GM06990 (cell line): ENCODE measurements at regions not wholly inside any gene's neighbourhood (a gene's known extent, or its start where the extent isn't known, plus 50 kb on each side); places are given as distances from the start of the nearest gene placed in this dataset.

Source experiments
- DNase-seq: peaks from one replicate; pipeline ENCODE4 v3.0.0-alpha.2; 2011; ENCODE audit not compliant: insufficient read length; ENCODE audit errors: extremely low read depth
- H3K27me3 ChIP-seq: replicated peaks from 2 replicates; pipeline ENCODE4 v1.6.0; 2011; ENCODE audit warnings: low read length; ENCODE audit not compliant: control insufficient read depth, insufficient read depth
- H3K36me3 ChIP-seq: 2 replicates; pipeline ENCODE4 v1.5.1; 2011; ENCODE audit warnings: low read length; ENCODE audit not compliant: control insufficient read depth, insufficient read depth
- H3K4me3 ChIP-seq: replicated peaks from 2 replicates; pipeline ENCODE4 v1.5.1; 2011; ENCODE audit warnings: low read depth, mild to moderate bottlenecking, control low read depth, low read length
- CTCF ChIP-seq: IDR thresholded peaks from 2 replicates; pipeline ENCODE4 v1.5.1; 2011; ENCODE audit warnings: low read length, control low read depth, mild to moderate bottlenecking, inconsistent platforms; ENCODE audit not compliant: insufficient read depth, poor library complexity, severe bottlenecking

- no peak overlapping the region for H3K4me3 ChIP-seq
- no peak for TF ChIP-seq CTCF
- H3K36me3 ChIP-seq: no peaks in the 10 kb centered on the region
- no peaks in the 10 kb centered on the region for H3K27me3 ChIP-seq
- DNase-seq: no peak
These were observed 339.0 kb upstream of the KIF2A start for GRCh38 chr5:61966997-61967396.

- Histone ChIP-seq H3K27me3 (no peaks in the 10 kb centered on the region), H3K36me3 (no peaks in the 10 kb centered on the region), H3K4me3 (no peak overlapping the region)
- no peak for TF ChIP-seq CTCF
- DNase-seq: no peak
These were observed 338.3 kb upstream of the KIF2A start for GRCh38 chr5:61967681-61968080.

- no peak for DNase-seq
- H3K36me3 ChIP-seq: no peaks in the 10 kb centered on the region
- TF ChIP-seq CTCF: no peak
- no peaks in the 10 kb centered on the region; the same call in 1 of the 2 replicates for H3K27me3 ChIP-seq
- no peak overlapping the region for H3K4me3 ChIP-seq
These were observed 336.7 kb upstream of the KIF2A start for GRCh38 chr5:61969347-61969746.

GRCh38 chr5:61969755-61970154 lies 336.3 kb upstream of the KIF2A start:
- Histone ChIP-seq H3K27me3 (no peaks in the 10 kb centered on the region; the same call in 1 of the 2 replicates), H3K36me3 (no peaks in the 10 kb centered on the region), H3K4me3 (no peak overlapping the region)
- no peak for DNase-seq
- TF ChIP-seq CTCF: no peak

- no peaks in the 10 kb centered on the region for H3K36me3 ChIP-seq
- no peak overlapping the region for H3K4me3 ChIP-seq
- TF ChIP-seq CTCF: no peak
These were observed 335.8 kb upstream of the KIF2A start for GRCh38 chr5:61970218-61970617.

GRCh38 chr5:61974680-61975079 lies 331.3 kb upstream of the KIF2A start:
- TF ChIP-seq CTCF: no peak
- no peaks in the 10 kb centered on the region; the same call in 1 of the 2 replicates for H3K27me3 ChIP-seq
- peak; percentile 6 for DNase-seq
- H3K36me3 ChIP-seq: no peaks in the 10 kb centered on the region
- no peak overlapping the region for H3K4me3 ChIP-seq

More at GRCh38 chr5:61970218-61970617, 335.8 kb upstream of the KIF2A start:
- DNase-seq: no peak
- no peaks in the 10 kb centered on the region; the same call in 1 of the 2 replicates for H3K27me3 ChIP-seq
